Psoas muscle (tissue), 7 donors: ENCODE measurements at regions not wholly inside any gene's neighbourhood (a gene's known extent, or its start where the extent isn't known, plus 50 kb on each side); places are given as distances from the start of the nearest gene placed in this dataset.

Source experiments
- ATAC-seq, 4 donors: fragments of 200-7000 bp; cut with Tn5 transposase; one replicate each; pipeline ENCODE4 v1.9.1; 2020; ENCODE audit warnings: moderate library complexity in 3 of 4, mild to moderate bottlenecking in 2 of 4
- DNase-seq, 2 donors: peaks; one replicate each; pipeline ENCODE4 v3.0.0-alpha.2; 2020
- H3K27ac ChIP-seq: fragments of 200-600 bp; one replicate; pipeline ENCODE4 v1.8.0; 2022
- H3K27me3 ChIP-seq, 3 donors: fragments of 200-600 bp in 1 of 3; one replicate each; pipeline versions ENCODE4 v1.6.1 to v1.8.0; 2013 to 2022; ENCODE audit warnings: low read length in 2 of 3, mild to moderate bottlenecking in 2 of 3, moderate library complexity in 1 of 3; ENCODE audit not compliant: insufficient read depth in 3 of 3
- H3K36me3 ChIP-seq, 2 donors: fragments of 200-600 bp in 1 of 2; one replicate each; pipeline versions ENCODE4 v1.6.1 to v1.8.0; 2013 to 2022; ENCODE audit warnings: low read depth in 1 of 2, mild to moderate bottlenecking in 1 of 2, moderate library complexity in 1 of 2; ENCODE audit not compliant: insufficient read depth in 1 of 2
- H3K4me1 ChIP-seq: fragments of 200-600 bp; one replicate; pipeline ENCODE4 v1.8.0; 2022
- H3K4me3 ChIP-seq: fragments of 200-600 bp; one replicate; pipeline ENCODE4 v1.8.0; 2022; ENCODE audit warnings: mild to moderate bottlenecking
- H3K9me3 ChIP-seq: fragments of 200-600 bp; one replicate; pipeline ENCODE4 v1.8.0; 2022
- CTCF ChIP-seq: fragments of 200-600 bp; IDR thresholded peaks from one replicate; pipeline ENCODE4 v1.8.0; 2022; ENCODE audit warnings: antibody characterized with exemption
- WGBS, 3 donors: extraction: QIAGEN DNeasy Blood & Tissue Kit; methylation state at CpG; one replicate each; pipeline versions ENCODE4 v1.1.6 to v1.1.7; 2013; 5-methylcytosine and 5-hydroxymethylcytosine counted together
- intact Hi-C, 2 donors: fragments of 100-400 bp; cut with DNase I; formaldehyde crosslinking; loops; one replicate each; pipeline versions ENCODE4 v1.11.0 to v1.14.2; 2022
- donor health status: healthy with polysubstance abuse.
- donor health status: DM: no; HTN: no; CAD: no; lungs with moderate emphysema.
- donor health status: Bipolar disorder and iron deficiency.
- donor health status: healthy.
- donor health status: DM: yes; HTN: yes; CAD: no.
- donor health status: DM: no; HTN: no; CAD: no.
- donor health status: DM: yes; HTN: yes; CAD: no.

- Histone ChIP-seq H3K36me3 (no peaks in the 10 kb centered on the region), H3K9me3 (no peaks in the 10 kb centered on the region), H3K27ac (no peak overlapping the region), H3K27me3 (no peaks in the 10 kb centered on the region), H3K4me1 (no peaks in the 10 kb centered on the region), H3K4me3 (no peak overlapping the region)
- no peak for ATAC-seq
- intact Hi-C loops: no loop called here
- DNase-seq: no peak
- TF ChIP-seq CTCF: no peak
- 86 to 92% (median 87%) methylated on average over 4 of the region's 4 CpGs for WGBS, 3 donors
Measured at GRCh38 chr1:157405662-157406061, 146.7 kb downstream of the FCRL5 start.

- Histone ChIP-seq H3K27ac (no peak overlapping the region), H3K27me3 (peaks cover 0 to 2% (median 0%) of the 10 kb centered on the region in 3 donors), H3K4me1 (no peaks in the 10 kb centered on the region), H3K4me3 (no peak overlapping the region), H3K9me3 (no peaks in the 10 kb centered on the region), H3K36me3 (no peaks in the 10 kb centered on the region)
- no peak for DNase-seq
- no peak for ATAC-seq
- intact Hi-C loops: no loop called here
- no peak for TF ChIP-seq CTCF
Measured at GRCh38 chr1:157404614-157405013, 147.7 kb downstream of the FCRL5 start.

GRCh38 chr1:157404063-157404501 is 148.2 kb downstream of the FCRL5 start:
- Histone ChIP-seq H3K36me3 (no peaks in the 10 kb centered on the region), H3K27ac (no peak overlapping the region), H3K4me1 (no peaks in the 10 kb centered on the region), H3K27me3 (peaks cover 0 to 2% (median 0%) of the 10 kb centered on the region in 3 donors), H3K4me3 (no peak overlapping the region), H3K9me3 (no peaks in the 10 kb centered on the region)
- ATAC-seq (no peak), DNase-seq (no peak)
- intact Hi-C loops: no loop called here
- 74 to 82% (median 76%) methylated on average over 3 of the region's 3 CpGs for WGBS, 3 donors
- no peak for TF ChIP-seq CTCF

- Histone ChIP-seq H3K36me3 (no peaks in the 10 kb centered on the region), H3K27ac (no peak overlapping the region), H3K9me3 (no peaks in the 10 kb centered on the region), H3K4me3 (no peak overlapping the region), H3K4me1 (no peaks in the 10 kb centered on the region), H3K27me3 (peaks cover 0 to 2% (median 0%) of the 10 kb centered on the region in 3 donors)
- ATAC-seq: no peak
- intact Hi-C loops: no loop called here
- TF ChIP-seq CTCF: no peak
- DNase-seq: no peak
- WGBS, 3 donors: 38 to 56% (median 40%) methylated on average over 1 of the region's 1 CpG
Measured at GRCh38 chr1:157403608-157404007, 148.7 kb downstream of the FCRL5 start.

- ATAC-seq (no peak), DNase-seq (no peak)
- TF ChIP-seq CTCF: no peak
- no peak overlapping the region for H3K27ac ChIP-seq
- peaks cover 0 to 2% (median 0%) of the 10 kb centered on the region in 3 donors for H3K27me3 ChIP-seq
- H3K9me3 ChIP-seq: no peaks in the 10 kb centered on the region
- H3K4me3 ChIP-seq: no peak overlapping the region
- 50 to 58% (median 55%) methylated on average over 6 of the region's 6 CpGs for WGBS, 3 donors
- intact Hi-C loops: no loop called here
- no peaks in the 10 kb centered on the region for H3K36me3 ChIP-seq
- H3K4me1 ChIP-seq: no peaks in the 10 kb centered on the region
Measured at GRCh38 chr1:157403203-157403602, 149.1 kb downstream of the FCRL5 start.
